Spinal cord (tissue), 9 donors: ENCODE measurements at regions not wholly inside any gene's neighbourhood (a gene's known extent, or its start where the extent isn't known, plus 50 kb on each side); places are given as distances from the start of the nearest gene placed in this dataset.

Source experiments
- DNase-seq, 6 donors: peaks; one replicate each; pipeline versions ENCODE4 v3.0.0 to v3.0.0-alpha.2; 2013 to 2015; ENCODE audit warnings: low spot score in 6 of 6, low read depth in 4 of 6
- H3K27ac ChIP-seq: one replicate; pipeline ENCODE4 v1.5.1; 2013; ENCODE audit warnings: low read depth, low read length, control low read depth
- H3K27me3 ChIP-seq: one replicate; pipeline ENCODE4 v1.6.1; 2013; ENCODE audit warnings: low read length; ENCODE audit not compliant: control insufficient read depth, insufficient read depth
- H3K36me3 ChIP-seq: one replicate; pipeline ENCODE4 v1.6.1; 2013; ENCODE audit warnings: low read length; ENCODE audit not compliant: control insufficient read depth, insufficient read depth
- H3K4me1 ChIP-seq: one replicate; pipeline ENCODE4 v1.6.1; 2013; ENCODE audit warnings: low read length; ENCODE audit not compliant: control insufficient read depth, insufficient read depth
- H3K4me3 ChIP-seq: one replicate; pipeline ENCODE4 v1.5.1; 2013; ENCODE audit warnings: low read depth, low read length, control low read depth
- H3K9me3 ChIP-seq: one replicate; pipeline ENCODE4 v1.6.1; 2013; ENCODE audit warnings: low read length; ENCODE audit not compliant: control insufficient read depth, insufficient read depth
- WGBS: methylation state at CpG from one replicate; pipeline ENCODE4 v1.1.5; 2013; ENCODE audit warnings: missing lambda C conversion rate; ENCODE audit not compliant: insufficient coverage; 5-methylcytosine and 5-hydroxymethylcytosine counted together
- donor health status: healthy.

DNA sequence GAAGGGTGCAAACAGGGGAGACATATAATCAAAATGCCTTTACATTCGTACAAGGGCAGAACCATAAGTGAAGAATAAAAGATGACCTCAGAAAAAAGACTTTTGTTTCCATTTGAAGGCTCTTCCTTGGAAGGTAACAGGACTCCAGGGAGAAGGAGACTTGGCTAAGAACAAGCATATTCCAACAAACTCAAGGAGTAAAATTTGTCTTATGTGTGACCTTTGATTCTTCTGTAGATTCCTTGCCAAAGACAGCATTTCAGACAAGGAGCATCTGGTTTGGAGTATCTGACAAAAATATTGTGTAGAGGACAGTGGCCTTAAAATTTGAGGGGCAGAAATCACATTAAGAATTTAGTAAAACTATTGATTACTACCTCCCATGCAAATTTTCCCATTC is 991.9 kb downstream of the FLRT2 start:
- H3K27ac ChIP-seq, result no peak overlapping the region
- DNase-seq, result peak in 1 of 6 donors; percentile 27
- H3K4me1 ChIP-seq, result no peaks in the 10 kb centered on the region
- H3K36me3 ChIP-seq, result no peaks in the 10 kb centered on the region
- H3K4me3 ChIP-seq, result no peak overlapping the region
- H3K9me3 ChIP-seq, result no peaks in the 10 kb centered on the region
- H3K27me3 ChIP-seq, result no peaks in the 10 kb centered on the region
- WGBS, result 71% methylated on average over 1 of the region's 1 CpG

DNA sequence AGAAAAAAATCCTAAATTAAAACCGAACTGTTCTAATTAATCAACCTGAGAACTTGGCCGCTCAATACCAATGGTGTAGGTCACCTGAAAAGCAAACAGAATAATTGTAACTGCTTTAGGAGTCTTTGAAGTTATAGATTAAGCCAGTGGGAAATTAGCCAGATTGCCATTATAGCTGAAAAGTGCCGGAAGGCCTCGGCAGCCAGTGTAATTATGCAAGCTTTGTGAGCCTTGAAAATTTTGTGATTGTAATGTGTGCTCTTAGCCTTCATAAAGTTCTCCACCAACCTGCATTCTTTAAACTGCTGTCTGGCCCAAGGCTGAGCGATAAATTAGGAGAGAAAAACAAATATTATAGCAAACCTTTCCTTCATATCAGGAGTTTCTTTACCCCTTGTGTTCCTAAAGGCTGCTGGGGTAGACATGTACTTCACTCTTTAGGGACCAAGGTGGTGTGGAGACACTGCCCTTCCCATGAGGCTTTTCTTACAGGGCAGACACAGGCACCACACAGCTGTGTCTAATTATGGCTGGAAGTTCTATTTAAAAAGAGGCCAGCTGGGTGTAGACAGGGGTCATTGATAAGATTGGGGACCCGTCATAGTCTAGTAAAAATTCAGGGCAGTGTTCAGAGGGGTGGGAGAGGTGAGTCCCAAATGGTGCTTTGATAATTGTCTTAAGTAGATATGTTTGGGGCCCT is 991.2 kb downstream of the FLRT2 start:
- peak in 2 of 6 donors; percentile 12 to 74 for DNase-seq
- Histone ChIP-seq H3K27ac (no peak overlapping the region), H3K9me3 (no peaks in the 10 kb centered on the region), H3K27me3 (no peaks in the 10 kb centered on the region), H3K4me1 (no peaks in the 10 kb centered on the region), H3K4me3 (no peak overlapping the region), H3K36me3 (no peaks in the 10 kb centered on the region)
- 50% methylated on average over 1 of the region's 6 CpGs for WGBS

DNA sequence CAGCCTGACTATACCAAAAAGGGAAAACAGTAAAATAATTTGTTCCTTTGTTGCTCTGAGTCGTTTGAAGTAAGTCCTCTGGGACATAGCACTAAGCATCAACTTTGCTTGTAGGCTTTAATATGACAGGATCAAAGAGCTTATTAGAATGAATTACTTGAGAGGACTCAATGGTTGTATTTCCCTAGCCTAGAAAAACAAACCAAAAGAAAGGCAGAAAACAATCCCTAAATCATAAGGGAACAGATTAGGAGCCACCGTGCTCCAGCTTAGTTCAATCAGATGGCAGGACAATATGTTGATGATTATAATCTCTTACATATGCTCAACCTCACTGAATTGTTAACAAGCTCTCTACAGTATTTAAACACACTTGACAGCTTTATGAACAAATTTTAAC is 988.4 kb downstream of the FLRT2 start:
- WGBS, result no CpG with 5 or more reads among the region's 2 CpGs
- no peak for DNase-seq
- Histone ChIP-seq H3K4me1 (no peaks in the 10 kb centered on the region), H3K36me3 (no peaks in the 10 kb centered on the region), H3K9me3 (no peaks in the 10 kb centered on the region), H3K4me3 (no peak overlapping the region), H3K27ac (no peak overlapping the region), H3K27me3 (no peaks in the 10 kb centered on the region)

DNA sequence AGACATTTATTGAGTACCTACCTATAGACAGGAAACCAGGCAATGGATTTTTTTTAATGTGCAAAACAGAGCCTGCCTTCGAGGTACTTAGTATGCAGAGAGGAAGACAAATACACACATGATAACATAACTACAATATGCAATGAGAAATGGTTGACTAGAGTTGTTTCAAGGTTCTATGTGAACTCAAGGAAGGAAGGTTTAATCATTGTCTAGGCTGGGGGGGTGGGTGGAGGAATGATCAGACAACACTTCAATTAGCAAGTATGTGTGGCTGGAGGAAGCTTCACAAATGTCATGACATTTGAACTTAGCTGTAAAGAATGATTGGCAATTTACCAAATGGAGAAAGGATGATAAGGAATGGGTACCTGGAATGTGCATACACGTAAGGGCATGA is 985.3 kb downstream of the FLRT2 start:
- WGBS, result 100% methylated on average over 1 of the region's 2 CpGs
- Histone ChIP-seq H3K4me1 (no peaks in the 10 kb centered on the region), H3K27me3 (no peaks in the 10 kb centered on the region), H3K4me3 (no peak overlapping the region), H3K36me3 (no peaks in the 10 kb centered on the region), H3K27ac (no peak overlapping the region), H3K9me3 (no peaks in the 10 kb centered on the region)
- no peak for DNase-seq

DNA sequence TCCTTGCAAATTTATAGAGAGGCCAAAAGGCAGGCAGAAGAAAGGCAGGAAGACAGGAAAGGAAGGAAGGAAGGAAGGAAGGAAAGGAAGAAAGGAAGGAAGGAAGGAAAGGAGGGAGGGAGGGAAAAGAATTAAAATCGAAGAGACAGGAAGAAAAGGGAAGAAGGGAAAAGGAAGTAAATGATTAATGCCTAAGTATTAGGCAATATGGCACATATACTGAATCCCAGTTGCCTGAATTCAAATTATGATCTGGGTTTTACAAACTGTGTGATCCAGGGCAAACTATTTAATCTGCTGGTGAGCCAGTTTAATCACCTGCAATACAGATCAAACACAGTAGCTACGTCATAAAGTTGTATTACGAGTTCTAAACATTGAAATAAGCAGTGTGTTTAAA is 983.6 kb downstream of the FLRT2 start:
- Histone ChIP-seq H3K9me3 (no peaks in the 10 kb centered on the region), H3K4me3 (no peak overlapping the region), H3K4me1 (no peaks in the 10 kb centered on the region), H3K27ac (no peak overlapping the region), H3K27me3 (no peaks in the 10 kb centered on the region), H3K36me3 (no peaks in the 10 kb centered on the region)
- WGBS, result 100% methylated on average over 1 of the region's 3 CpGs
- DNase-seq, result no peak

DNA sequence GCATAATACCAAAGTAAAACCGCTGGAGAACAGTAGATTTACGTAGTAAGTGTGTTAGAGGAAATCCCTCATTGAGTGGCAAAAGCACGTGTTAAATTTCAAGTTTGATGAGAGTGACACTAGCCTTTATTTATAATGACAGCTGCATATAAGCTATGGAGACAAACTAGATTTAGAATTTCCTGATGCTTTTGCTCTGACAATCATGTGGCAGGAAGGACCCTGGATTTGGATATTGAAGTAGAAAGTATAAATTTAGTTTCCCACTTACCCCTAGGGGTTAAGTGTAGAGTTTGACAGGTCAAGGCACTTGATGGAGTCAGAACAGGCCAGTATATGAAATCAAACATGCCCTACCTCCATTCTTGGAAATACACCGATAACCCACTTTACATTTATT is 983.1 kb downstream of the FLRT2 start:
- Histone ChIP-seq H3K4me3 (no peak overlapping the region), H3K9me3 (no peaks in the 10 kb centered on the region), H3K4me1 (no peaks in the 10 kb centered on the region), H3K27me3 (no peaks in the 10 kb centered on the region), H3K27ac (no peak overlapping the region), H3K36me3 (no peaks in the 10 kb centered on the region)
- no peak for DNase-seq
- WGBS, result 83% methylated on average over 2 of the region's 4 CpGs

DNA sequence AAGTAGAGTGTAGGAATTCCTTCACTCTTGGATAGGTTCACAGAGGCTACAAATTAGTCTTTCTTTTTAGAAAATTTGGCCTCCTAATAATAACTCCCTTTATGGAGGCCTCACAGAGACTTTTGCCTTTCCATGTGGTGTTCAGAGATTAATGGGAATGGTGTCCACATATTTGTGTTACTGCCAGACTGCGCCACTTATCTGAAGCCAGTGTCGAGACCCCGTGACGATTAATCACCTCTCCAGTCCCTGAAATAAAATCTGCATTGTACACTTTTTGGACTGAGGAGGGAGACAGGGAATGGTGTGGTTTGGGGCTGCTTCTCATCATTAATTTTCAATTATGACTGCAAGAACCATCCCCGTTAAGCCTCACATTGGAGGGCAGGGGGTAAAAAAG is 980.5 kb downstream of the FLRT2 start:
- Histone ChIP-seq H3K27ac (peak overlapping the region; percentile 16), H3K4me3 (no peak overlapping the region), H3K9me3 (no peaks in the 10 kb centered on the region), H3K4me1 (no peaks in the 10 kb centered on the region), H3K27me3 (no peaks in the 10 kb centered on the region), H3K36me3 (no peaks in the 10 kb centered on the region)
- WGBS, result no CpG with 5 or more reads among the region's 5 CpGs
- DNase-seq, result peak in 5 of 6 donors; percentile 15 to 81 (median 43)

DNA sequence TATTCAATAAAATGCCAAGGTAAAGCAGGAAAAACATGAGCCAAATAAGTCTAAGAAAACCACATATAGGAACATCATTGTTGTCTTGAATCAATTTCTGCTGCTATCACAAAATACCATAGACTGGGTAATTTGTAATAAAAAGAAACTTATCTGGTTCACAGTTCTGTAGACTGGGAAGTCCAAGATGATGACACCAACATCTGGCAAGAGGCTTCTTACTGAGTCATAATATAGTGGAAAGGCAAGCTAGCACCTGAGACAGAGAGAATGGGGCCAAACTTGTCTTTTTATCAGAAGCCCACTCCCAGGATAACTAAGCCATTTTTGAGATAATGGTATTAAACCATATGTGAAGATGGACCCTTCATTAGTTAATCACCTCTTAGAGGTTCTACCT is 975.9 kb downstream of the FLRT2 start:
- DNase-seq, result no peak
- Histone ChIP-seq H3K4me1 (no peaks in the 10 kb centered on the region), H3K27ac (no peak overlapping the region), H3K27me3 (no peaks in the 10 kb centered on the region), H3K4me3 (no peak overlapping the region), H3K9me3 (no peaks in the 10 kb centered on the region), H3K36me3 (no peaks in the 10 kb centered on the region)

DNA sequence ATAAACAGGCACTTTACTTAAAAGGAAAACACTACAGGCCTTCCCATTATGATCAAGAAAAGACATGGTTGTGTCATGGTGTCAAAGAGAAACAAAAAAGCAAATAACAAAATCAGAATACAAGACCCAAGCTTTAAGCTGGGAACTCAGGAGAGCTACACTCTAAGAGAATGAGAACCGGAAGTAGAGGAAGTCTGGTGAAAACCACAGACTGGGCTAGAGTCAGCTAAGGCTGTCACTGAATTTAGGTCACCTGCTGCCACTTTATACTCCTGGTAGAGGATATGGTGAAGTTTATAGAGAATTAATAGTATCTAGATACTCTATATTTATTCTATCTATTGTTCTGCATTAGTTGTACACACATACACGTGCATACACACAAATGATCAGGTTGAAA is 971.7 kb downstream of the FLRT2 start:
- no peaks in the 10 kb centered on the region for H3K9me3 ChIP-seq
- H3K4me3 ChIP-seq, result no peak overlapping the region
- H3K27me3 ChIP-seq, result no peaks in the 10 kb centered on the region
- no peak overlapping the region for H3K27ac ChIP-seq
- H3K4me1 ChIP-seq, result no peaks in the 10 kb centered on the region
- no peaks in the 10 kb centered on the region for H3K36me3 ChIP-seq
- no peak for DNase-seq
- no CpG with 5 or more reads among the region's 2 CpGs for WGBS

DNA sequence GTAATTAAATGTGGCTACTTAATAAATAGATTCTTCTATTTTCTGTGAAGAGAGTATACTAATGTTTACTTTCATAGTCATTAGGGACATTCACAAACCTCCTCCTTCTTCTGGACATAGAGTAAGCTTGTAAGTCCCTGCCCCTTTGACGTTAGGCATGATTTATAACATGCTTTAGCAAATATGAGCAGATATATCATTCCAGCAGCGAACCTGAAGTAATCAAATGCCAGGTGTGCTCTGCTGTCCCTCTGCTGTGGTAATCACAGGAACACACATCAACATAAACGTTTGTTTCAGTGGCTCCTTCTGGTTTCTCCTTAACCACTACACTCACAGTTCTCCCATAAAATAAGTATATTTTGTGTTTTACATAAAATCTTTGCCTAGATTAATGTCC is 961.8 kb downstream of the FLRT2 start:
- WGBS, result 72% methylated on average over 2 of the region's 3 CpGs
- H3K9me3 ChIP-seq, result no peaks in the 10 kb centered on the region
- peak in 1 of 6 donors; percentile 13 for DNase-seq
- no peaks in the 10 kb centered on the region for H3K27me3 ChIP-seq
- no peak overlapping the region for H3K27ac ChIP-seq
- no peak overlapping the region for H3K4me3 ChIP-seq
- no peaks in the 10 kb centered on the region for H3K4me1 ChIP-seq
- H3K36me3 ChIP-seq, result no peaks in the 10 kb centered on the region
